ENCODE measurements at regions not wholly inside any gene's neighbourhood (a gene's known extent, or its start where the extent isn't known, plus 50 kb on each side); places are given as distances from the start of the nearest gene placed in this dataset.
"Not testable (repeated sequence)": the region's sequence is repeated elsewhere in the genome, so short reads cannot be mapped to it uniquely, and the experiment has no call there.

DNA sequence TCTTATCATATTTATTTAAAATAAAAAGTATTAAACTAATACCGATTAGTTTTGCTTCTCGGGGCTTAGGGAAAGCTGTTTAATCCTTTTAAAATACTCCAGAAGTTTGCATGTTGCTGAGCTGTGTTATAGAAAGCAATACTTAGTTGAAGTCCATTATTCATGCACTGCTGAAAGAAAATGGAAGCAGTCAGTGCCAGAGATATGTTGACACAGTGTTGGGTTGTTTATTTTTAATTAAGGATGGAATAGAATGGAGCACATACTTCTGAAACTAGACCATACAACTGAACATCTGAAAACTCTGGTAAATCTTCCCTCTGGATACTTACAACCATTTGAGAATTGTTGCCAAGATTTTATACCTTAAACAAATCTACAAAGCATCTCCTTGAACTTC lies 282.7 kb upstream of the CCDC179 start:
- DNase-seq (ENCODE audit: low spot score) = no peak

DNA sequence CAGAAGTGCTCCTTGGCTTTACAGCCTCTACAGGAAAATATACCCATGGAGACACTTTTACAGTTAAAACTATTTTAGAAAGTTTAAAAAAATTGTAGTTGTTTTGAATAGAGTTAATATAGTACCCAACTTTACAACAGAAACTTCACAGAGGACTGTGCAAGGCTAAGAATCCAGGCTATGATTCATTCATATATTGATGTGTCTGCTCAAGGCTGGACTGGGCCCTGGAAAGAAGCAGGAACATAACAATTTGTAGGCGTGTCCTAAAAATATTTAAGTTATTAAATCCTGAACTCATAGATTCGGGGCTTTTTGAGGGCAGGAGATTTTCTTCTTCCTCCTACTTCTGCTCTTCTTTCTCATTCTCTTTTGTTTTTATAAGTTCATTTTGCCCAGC lies 291.5 kb upstream of the CCDC179 start:
- DNase-seq (ENCODE audit: low spot score) = no peak

DNA sequence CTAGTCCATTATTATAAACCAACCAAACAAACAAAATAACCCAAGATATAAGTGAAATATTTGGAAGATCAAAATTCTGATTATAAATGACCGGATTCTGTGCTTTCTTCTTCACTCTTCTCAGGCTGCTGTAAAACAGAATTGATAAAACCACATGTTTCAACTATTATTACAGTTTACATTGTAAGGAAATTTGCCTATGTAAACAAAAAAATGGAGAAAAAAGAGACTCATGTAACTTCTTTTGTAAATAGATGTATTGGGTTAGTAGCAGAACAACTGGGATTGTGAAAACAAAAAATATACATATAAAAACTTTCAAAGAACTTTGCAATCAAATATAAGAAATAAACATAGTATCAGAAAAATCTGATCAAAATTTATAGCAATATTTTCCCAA lies 295.2 kb upstream of the CCDC179 start:
- DNase-seq (ENCODE audit: low spot score) = no peak

DNA sequence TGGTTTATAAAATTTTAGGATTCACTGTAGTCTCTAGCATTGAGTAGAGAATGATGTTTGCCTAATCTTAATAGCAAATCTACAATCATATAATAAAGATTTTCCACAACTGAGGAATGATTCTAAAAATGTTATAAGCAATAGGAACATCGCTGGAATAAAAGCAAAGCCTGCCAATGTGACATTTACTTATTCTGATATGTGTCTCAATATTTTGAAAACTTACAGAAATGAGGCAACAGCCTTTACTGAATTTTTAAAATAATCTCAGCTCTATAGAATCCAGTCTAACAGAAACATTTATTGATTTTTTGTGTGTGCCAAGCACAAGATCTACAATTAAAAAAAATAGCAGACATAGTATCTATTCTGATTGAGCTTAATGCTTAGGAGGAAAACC lies 303.7 kb upstream of the CCDC179 start:
- DNase-seq (ENCODE audit: low spot score) = no peak

DNA sequence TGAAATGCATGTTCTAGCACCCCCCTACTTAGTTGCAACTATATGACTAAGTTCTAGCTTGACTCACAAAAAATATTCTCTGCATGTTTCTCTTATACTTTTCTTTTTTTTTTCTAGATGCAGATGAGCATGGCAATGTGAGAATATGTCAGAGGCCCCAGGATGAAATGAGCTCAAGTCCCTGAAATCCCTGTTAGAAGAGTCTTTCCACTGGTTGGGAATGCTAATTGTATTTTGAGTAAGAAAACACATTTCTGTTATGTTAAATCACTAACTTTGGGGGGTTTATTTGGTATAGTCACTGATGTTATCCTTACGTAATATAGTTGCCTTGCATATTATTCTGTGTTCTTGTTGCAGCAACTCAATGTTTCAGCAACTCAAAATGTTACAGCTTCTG lies 306.1 kb upstream of the CCDC179 start:
- no peak for DNase-seq (ENCODE audit: low spot score)

DNA sequence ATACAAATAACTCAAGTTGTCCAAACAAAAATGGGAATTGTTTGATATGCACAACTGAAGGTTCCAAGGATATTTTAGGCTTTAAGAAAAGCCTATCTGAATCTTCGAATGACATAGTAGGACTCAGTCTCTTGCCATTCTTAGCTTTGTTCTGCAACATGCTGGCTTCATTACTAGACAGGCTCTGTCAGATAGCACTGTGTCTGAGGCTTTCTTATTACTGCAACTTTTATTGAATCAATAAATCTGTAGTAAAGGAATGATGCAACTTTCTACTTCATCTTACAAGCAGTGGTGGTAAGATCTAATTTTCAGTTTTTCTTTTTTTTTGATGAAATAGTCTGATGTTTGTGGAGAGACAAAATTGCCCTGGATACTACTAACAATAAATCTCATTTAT lies 319.3 kb upstream of the CCDC179 start:
- DNase-seq (ENCODE audit: low spot score) = no peak

DNA sequence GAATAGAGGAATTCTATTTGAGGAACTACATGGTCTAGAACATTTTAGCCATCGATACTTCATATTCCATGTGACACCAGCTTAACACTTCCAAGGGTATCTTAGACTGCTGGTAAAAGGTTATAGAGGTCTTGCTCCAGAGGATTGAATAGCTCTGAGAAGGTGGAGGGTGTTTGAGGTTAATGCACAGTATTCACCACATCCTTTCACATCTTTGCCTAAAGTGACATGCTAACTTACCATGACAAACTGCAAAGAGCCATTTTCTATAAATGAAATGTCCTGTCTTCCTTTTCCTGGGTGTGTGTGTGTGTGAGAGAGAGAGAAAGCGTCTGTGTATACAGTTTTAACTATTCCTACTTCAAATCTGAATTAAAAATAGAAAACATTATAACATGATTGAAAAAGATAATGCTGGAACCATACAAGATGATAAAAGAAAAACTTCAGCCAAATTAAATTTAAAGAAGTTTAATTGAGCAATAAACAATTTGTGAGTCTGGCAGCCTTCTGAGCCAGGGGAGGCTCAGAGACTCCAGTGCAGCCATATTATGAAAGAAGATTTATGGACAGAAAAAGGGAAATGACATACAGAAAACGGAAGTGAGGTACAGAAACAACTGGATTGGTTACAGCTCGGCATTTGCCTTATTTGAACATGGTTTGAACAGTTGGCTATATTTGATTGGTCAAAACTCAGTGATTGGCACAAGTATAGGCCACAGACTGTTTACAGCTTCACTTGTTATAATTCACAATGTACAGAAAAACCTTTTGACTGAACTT lies 320.9 kb upstream of the CCDC179 start:
- DNase-seq (ENCODE audit: low spot score) = no peak

DNA sequence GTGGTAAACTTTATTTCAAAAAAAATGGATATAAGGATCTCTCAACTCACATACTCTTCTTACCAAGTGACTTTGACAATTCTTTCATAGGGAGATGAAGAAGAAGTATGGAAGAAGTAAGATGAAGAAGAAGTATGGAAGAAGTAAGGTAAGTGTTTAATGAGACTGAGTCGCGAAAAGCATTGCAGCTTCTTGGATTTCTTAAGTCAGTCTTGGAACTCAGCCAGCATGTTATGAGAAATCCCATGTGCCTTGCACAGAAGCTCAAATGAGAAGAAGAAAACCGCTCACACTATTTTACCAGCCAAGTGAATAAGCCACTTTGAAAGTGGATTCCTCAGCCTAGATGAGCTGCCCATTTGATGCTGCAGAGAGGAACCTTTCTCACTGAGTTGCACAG lies 332.0 kb upstream of the CCDC179 start:
- no peak for DNase-seq (ENCODE audit: low spot score)

DNA sequence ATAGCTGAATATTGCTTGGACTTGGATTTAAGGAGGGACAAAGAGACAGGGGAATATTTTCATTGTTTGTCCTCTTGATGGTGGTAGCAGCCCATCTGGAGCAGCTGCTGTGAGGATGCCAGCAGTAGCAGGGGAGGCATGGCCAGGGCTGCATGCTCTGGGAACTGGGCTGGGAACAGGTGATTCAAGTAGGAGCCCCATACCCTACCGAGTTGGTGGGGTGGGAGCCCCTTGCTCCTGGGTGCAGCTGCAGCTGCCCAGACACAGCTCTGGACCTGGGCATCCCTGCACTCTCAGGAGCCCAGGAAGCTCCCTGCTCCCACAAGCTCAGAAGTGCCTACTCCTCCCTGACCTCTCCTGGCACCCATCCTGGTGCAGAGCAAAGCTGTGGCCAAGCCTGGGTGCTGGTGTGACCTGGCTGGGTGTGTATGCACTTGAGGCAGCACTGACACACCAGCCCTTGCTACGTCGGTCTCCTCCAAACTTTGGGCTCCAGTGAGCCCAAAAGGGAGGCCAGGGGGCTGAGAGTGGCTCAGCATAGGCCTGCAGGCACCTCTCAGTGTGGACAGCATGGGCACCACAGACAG lies 341.8 kb upstream of the CCDC179 start:
- no peak for DNase-seq (ENCODE audit: low spot score)

DNA sequence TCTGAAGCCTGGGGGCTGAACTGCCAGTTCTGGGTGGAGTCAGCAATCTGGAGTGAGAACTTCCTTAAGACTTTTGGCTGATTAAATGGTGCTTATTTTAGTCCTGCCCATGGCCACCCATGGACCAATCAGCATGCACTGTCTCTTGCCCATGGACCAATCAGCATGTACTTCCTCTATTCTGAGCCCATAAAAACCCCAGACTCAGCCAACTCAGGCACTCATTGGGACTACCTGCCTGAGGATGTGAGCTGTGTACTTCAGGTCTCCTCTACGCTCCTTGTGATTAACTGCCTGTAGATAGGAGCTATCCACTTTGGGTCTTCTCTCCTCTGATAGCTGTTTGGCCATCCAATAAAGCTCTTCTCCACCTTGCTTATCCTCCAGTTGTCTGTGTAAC lies 342.3 kb upstream of the CCDC179 start:
- DNase-seq (ENCODE audit: low spot score) = no peak

DNA sequence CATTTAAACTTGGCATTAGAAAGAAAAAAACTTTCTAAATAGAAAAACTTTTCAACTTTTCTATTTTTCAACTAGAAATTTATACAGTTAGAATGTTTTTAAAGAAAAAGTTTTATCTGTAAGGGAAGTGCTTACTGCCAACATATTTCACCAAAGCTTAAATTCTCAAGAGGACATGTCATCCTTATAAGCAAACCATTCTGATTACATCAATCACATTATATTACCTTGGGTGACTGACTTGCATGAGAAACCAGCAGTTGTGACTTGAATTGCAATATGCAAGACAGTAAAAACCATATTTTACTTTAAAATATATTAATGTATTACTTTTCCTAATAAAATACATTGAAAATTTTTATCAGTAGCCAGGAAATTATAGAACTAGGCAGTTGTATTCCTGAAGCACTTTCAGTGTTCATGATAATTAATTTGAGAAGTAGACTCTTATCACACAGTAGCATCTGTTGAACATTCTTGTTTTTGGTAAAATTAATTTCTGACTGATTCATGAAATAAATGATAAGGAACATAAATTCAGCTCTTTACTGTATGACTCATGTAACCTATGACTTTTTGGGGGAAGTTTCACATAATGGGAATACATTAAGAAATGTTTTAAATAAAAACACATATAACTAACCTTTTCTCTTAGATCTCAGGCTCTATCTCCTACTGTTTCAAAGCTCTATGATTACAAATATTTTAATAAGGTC lies 345.0 kb upstream of the CCDC179 start:
- no peak for DNase-seq (ENCODE audit: low spot score)

DNA sequence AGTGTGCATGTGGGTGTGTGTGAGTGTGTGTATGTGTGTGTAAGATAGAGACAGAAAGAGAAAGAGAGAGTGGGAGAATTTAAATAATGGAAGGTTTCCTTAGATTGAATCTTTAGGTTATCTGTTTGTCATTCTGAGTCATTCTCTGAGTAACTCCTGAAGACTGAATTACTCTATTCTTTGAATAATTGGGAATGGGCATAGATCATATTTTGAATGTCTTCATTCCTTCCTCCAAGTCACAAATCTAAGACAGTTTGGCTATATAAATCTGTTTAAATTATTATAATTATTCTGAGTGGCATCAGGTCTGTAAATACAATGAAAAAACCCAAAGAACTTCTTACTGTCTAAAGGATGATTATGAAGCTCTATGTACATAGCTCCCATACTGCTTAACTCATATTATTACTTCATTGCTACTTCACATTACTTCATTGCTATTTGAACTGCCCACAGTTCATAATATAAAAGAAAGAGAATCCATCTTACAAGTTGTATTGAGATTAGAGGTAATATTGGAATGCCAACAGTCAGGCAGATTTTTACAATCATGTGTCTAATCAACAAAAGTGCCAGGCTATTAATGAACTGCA lies 346.6 kb upstream of the CCDC179 start:
- DNase-seq (ENCODE audit: low spot score) = no peak

DNA sequence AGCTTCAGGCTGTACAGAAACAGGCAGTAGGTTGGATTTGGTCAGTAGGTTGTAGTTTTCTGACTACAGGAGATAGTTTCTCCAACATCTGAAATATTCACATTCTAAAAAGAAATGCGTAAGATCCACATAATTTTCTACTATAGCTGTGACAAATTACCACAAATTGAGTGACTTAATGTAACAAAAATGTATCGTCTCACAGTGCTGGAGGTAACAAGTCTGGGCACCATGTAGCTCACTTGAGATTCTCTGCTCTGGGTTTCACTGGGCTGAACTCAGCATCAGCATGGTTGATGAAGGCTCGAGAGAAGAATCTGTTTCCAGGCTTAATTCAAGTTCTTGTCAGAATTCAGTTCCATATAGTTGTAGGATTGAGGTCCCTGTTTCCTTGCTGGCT lies 350.9 kb upstream of the CCDC179 start:
- no peak for DNase-seq (ENCODE audit: low spot score)

DNA sequence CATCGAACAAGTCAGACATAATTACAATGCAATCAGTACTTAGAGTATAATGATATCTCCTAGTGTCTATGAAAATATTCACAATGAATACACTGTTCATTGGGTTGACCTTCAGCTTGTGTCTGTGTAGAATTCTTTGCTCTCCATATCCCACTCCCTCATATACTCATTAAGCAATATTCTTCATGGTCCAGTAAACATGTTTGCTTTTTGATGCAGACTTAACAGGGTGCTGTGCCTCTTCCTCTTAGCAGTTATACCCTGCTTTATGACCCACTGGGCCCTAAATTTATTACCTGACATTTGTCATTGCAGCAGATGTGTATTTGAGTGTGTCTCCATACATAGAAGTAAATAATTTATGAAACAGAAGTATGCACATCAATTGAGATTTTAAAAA lies 352.5 kb upstream of the CCDC179 start:
- no peak for DNase-seq (ENCODE audit: low spot score)

DNA sequence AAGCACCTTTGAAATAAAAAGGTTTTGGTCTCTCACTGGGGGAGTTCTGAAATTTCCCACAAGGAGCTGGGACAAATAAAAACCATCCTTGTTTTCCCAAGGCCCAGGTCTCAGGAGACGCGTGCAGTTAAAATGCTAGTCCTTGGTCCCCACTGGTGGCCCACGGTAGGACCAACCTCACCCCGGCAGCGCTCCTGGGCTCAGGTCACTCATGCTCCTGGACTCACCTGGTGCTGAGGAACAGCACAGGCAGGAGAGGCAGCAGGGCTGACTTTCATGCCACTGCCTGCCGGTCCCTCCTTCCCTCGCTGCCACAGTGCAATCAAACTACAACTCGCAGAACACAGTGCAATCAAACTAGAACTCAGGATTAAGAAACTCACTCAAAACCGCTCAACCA lies 356.8 kb upstream of the CCDC179 start:
- DNase-seq (ENCODE audit: low spot score) = no peak

DNA sequence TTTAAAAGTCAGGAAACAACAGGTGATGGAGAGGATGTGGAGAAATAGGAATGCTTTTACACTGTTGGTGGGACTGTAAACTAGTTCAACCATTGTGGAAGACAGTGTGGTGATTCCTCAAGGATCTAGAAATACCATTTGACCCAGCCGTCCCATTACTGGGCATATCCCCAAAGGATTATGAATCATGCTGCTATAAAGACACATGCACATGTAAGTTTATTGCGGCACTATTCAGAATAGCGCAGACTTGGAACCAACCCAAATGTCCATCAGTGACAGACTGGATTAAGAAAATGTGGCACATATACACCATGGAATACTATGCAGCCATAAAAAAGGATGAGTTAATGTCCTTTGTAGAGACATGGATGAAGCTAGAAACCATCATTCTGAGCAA lies 359.8 kb upstream of the CCDC179 start:
- not testable (repeated sequence) for DNase-seq (ENCODE audit: low spot score)

DNA sequence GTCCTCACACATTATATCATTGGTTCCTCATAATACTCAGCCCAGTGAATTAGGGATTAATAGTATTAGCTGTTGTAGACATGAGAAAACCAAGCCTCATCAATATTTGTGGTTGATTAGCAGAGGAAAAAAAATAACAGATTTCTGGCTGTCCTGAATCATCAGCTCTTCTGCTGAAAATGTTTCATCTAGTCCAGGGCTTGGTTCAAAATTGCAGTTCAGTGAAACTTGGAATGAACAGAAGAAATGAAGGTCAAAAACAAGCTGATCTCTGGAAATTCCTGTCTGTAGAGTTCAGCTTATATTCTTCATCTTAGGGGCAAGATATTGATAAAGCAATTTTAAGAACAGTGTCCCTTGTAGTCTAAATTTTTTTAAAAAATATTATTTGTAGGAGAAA lies 361.1 kb upstream of the CCDC179 start:
- no peak for DNase-seq (ENCODE audit: low spot score)

DNA sequence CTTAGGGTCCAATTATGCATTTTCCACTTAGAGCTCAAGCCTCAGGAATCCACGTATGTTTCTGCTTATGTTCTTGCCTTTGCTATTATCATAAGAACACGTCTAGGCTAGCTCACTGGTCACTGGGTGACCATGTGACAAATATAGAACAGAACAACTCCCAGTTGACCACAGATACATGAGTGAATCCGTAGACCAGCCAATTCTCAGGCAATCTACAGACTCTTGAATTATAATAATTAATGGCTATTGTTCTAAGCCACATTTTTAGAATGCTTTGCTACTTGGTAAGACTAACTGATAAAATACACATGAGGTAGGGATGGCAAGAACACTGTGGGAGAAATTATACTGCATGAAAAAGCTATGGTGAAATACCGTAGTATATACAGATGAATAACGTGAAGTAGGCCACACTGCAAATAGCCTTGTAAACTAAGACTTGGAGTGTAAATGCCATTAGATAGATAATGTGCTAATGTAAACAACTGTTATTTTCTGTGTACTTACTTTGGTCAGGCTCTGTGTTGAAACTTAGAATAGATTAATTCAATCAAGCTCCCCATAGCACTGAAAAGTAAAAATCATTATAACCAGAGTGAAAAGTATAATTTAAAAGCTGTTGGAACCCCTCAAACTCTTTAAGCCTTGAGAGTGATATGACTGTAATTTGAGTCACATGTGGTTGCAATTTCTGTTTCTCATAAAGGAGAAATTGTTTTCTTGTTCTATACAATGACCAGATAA lies 366.2 kb upstream of the CCDC179 start:
- no peak for DNase-seq (ENCODE audit: low spot score)

DNA sequence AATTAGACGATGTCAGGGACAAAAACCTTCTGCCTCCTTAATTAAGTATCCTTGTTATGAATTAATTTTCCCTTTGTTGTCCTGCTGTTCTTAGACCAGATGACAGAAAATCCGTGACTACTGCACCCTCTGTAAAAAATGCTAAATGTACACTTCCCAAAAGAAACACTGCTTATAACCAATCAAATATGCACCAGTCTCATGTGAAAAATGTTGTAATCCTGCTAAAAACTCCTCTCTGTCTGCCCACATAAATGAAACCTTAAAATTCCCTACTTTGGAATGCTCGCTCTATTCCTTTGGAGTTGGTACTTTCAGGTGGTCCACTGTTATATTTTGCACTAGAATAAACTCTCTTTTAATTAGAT lies 366.8 kb upstream of the CCDC179 start:
- no peak for DNase-seq (ENCODE audit: low spot score)

DNA sequence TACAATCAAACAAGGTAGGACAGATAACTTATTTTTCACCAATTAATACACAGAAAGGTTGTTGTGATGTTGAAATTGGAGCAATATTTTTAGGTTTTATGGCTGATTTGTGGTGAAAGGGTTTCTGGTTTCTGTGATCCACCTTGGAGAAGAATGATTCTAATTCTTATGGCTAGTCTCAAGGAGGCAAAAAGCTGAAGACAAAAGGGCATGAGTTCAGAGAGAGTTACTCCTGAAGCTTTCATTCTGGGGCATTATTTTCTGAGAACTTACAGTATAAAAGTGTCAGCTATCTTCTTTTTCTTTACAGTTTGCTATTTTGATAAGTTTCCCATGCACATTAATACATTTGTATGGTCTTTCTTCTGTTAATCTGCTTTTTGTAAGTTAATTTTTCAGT lies 372.4 kb upstream of the CCDC179 start:
- no peak for DNase-seq (ENCODE audit: low spot score)

DNA sequence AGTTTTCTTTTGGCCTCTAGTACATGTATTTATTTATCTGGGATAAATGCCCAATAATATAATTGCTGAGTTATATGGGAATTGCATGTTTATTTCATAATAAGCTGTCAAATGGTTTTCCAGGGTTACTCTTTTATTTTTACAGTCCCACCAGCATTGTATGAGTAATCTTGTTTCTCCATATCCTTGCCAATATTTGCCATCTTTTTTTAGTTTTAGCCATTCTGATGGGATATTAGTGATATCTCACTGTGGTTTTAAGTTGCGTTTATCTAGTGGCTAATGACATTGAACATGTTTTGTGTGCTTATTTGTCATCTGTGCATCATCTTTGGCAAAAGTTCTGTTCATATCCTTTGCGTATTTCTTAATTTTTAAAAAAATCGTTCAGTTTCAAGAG lies 372.8 kb upstream of the CCDC179 start:
- no peak for DNase-seq (ENCODE audit: low spot score)

DNA sequence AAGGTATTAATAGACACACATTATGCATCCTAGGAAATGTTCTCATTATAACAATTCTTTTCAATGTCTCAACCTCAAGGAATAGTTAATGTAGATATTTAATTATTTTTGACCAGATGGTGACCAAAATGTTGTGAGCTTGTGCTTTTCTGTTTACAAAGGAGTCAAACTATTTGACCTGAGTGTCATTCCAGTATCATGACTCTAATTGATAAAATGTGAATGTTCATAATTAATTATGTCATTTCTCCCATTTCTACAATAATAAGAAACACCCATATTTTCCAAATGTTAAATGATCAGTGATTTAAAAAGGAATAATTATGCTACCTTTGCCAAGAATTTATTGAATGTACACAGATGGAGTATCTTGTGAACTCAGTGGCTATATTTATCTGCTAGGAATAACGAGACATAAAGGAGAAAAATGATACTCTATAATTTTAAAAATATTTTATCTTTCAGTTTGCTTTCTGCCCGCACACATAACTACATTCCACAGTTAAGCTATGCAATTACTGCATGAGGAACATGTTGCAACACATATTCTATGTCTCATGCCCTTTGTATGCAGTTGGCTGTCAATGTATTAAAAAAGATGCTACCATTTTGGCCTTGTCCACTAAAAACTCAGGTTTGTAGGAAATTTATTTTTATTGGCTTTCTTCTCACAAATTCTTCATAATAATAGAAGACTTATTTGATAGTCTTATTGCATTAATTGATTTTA lies 376.7 kb upstream of the CCDC179 start:
- no peak for DNase-seq (ENCODE audit: low spot score)
